ENCODE measurements at regions not wholly inside any gene's neighbourhood (a gene's known extent, or its start where the extent isn't known, plus 50 kb on each side); places are given as distances from the start of the nearest gene placed in this dataset.
"Not testable (repeated sequence)": the region's sequence is repeated elsewhere in the genome, so short reads cannot be mapped to it uniquely, and the experiment has no call there.

GRCh38 chr2:35204881-35205280, 1150.7 kb upstream of the CRIM1 start:
- H3K36me3 ChIP-seq (ENCODE audit: control insufficient read depth, insufficient read depth, low read length): no peaks in the 10 kb centered on the region
- TF ChIP-seq, protein P1, sequence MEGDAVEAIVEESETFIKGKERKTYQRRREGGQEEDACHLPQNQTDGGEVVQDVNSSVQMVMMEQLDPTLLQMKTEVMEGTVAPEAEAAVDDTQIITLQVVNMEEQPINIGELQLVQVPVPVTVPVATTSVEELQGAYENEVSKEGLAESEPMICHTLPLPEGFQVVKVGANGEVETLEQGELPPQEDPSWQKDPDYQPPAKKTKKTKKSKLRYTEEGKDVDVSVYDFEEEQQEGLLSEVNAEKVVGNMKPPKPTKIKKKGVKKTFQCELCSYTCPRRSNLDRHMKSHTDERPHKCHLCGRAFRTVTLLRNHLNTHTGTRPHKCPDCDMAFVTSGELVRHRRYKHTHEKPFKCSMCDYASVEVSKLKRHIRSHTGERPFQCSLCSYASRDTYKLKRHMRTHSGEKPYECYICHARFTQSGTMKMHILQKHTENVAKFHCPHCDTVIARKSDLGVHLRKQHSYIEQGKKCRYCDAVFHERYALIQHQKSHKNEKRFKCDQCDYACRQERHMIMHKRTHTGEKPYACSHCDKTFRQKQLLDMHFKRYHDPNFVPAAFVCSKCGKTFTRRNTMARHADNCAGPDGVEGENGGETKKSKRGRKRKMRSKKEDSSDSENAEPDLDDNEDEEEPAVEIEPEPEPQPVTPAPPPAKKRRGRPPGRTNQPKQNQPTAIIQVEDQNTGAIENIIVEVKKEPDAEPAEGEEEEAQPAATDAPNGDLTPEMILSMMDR (IDR thresholded peaks at IDR 0.05; ENCODE audit: insufficient read depth, low read length, severe bottlenecking): no peak
- no peak overlapping the region for H3K4me3 ChIP-seq (ENCODE audit: low read depth, low read length)
- no peaks in the 10 kb centered on the region for H3K27me3 ChIP-seq (ENCODE audit: control insufficient read depth, insufficient read depth, low read length)
- DNase-seq (ENCODE audit: low read depth): no peak
- FAIRE-seq: no peak

- Histone ChIP-seq H3K36me3 (ENCODE audit: control insufficient read depth, insufficient read depth, low read length) (no peaks in the 10 kb centered on the region), H3K4me3 (ENCODE audit: low read depth, low read length) (no peak overlapping the region), H3K27me3 (ENCODE audit: control insufficient read depth, insufficient read depth, low read length) (no peaks in the 10 kb centered on the region)
- TF ChIP-seq, protein P1 (IDR thresholded peaks at IDR 0.05; ENCODE audit: insufficient read depth, low read length, severe bottlenecking): no peak
- FAIRE-seq (no peak), DNase-seq (ENCODE audit: low read depth) (no peak)
These were observed 1151.3 kb upstream of the CRIM1 start for GRCh38 chr2:35204323-35204722.

- DNase-seq (ENCODE audit: low read depth) (no peak), FAIRE-seq (no peak)
- Histone ChIP-seq H3K36me3 (ENCODE audit: control insufficient read depth, insufficient read depth, low read length) (no peaks in the 10 kb centered on the region), H3K4me3 (ENCODE audit: low read depth, low read length) (no peak overlapping the region), H3K27me3 (ENCODE audit: control insufficient read depth, insufficient read depth, low read length) (no peaks in the 10 kb centered on the region)
- TF ChIP-seq, protein P1 (IDR thresholded peaks at IDR 0.05; ENCODE audit: insufficient read depth, low read length, severe bottlenecking): no peak
These were observed 1156.3 kb upstream of the CRIM1 start for GRCh38 chr2:35199298-35199697.

- FAIRE-seq (no peak), DNase-seq (ENCODE audit: low read depth) (no peak)
- no peaks in the 10 kb centered on the region for H3K36me3 ChIP-seq (ENCODE audit: control insufficient read depth, insufficient read depth, low read length)
- no peak overlapping the region for H3K4me3 ChIP-seq (ENCODE audit: low read depth, low read length)
- no peaks in the 10 kb centered on the region for H3K27me3 ChIP-seq (ENCODE audit: control insufficient read depth, insufficient read depth, low read length)
- TF ChIP-seq, protein P1 (IDR thresholded peaks at IDR 0.05; ENCODE audit: insufficient read depth, low read length, severe bottlenecking): no peak
These were observed 1169.6 kb upstream of the CRIM1 start for GRCh38 chr2:35185861-35186412.

DNA sequence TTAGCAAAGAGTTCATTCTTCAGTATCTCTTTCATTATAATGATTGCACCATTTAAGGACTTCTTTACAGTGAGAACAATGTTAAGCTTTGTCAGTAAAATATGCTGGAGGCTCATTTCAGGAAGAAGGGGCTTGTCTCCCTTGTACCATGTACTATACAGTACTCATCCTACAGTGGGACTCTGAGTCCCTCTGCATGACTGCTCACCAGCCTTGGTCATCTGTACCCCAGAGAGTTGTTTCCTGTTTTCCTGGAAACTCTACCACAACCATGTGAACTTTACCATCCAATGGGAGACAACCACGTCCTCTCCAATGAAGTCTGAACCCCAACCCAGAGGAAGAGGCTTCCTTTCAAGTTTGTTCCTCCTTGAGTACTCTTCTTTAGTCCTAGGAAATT, 1171.1 kb upstream of the CRIM1 start:
- no peak for DNase-seq (ENCODE audit: low read depth)
- no peak overlapping the region for H3K4me3 ChIP-seq (ENCODE audit: low read depth, low read length)
- no peaks in the 10 kb centered on the region for H3K36me3 ChIP-seq (ENCODE audit: control insufficient read depth, insufficient read depth, low read length)
- no peak for FAIRE-seq
- no peaks in the 10 kb centered on the region for H3K27me3 ChIP-seq (ENCODE audit: control insufficient read depth, insufficient read depth, low read length)
- TF ChIP-seq, protein P1 (IDR thresholded peaks at IDR 0.05; ENCODE audit: insufficient read depth, low read length, severe bottlenecking): no peak

GRCh38 chr2:35176726-35177125, 1178.9 kb upstream of the CRIM1 start:
- FAIRE-seq; H3K27me3 ChIP-seq (ENCODE audit: control insufficient read depth, insufficient read depth, low read length); H3K36me3 ChIP-seq (ENCODE audit: control insufficient read depth, insufficient read depth, low read length); H3K4me3 ChIP-seq (ENCODE audit: low read depth, low read length); DNase-seq (ENCODE audit: low read depth): not testable (repeated sequence)
